OCI-LY7 (cell line): ENCODE measurements at regions not wholly inside any gene's neighbourhood (a gene's known extent, or its start where the extent isn't known, plus 50 kb on each side); places are given as distances from the start of the nearest gene placed in this dataset.
"Not testable (repeated sequence)": the region's sequence is repeated elsewhere in the genome, so short reads cannot be mapped to it uniquely, and the experiment has no call there.

Experiments
- CTCF ChIP-seq: fragments of 200-600 bp; sonication (generic); conservative IDR thresholded peaks from 2 replicates; pipeline ENCODE4 v1.5.1; 2014; ENCODE audit warnings: mild to moderate bottlenecking, antibody characterized with exemption, low read length, moderate library complexity, mixed read lengths
- EZH2phosphoT487 ChIP-seq: fragments of 200-600 bp; sonication (generic); IDR thresholded peaks from 2 replicates; pipeline ENCODE4 v1.6.1; 2018; ENCODE audit warnings: low read depth, borderline replicate concordance, mild to moderate bottlenecking, mixed run types, antibody characterized with exemption, low read length, moderate library complexity, mixed read lengths

- TF ChIP-seq CTCF, EZH2phosphoT487: not testable (repeated sequence)
Measured at GRCh38 chr1:228556634-228557430, 69.7 kb downstream of the RNF187 start.
